ENCODE measurements at regions not wholly inside any gene's neighbourhood (a gene's known extent, or its start where the extent isn't known, plus 50 kb on each side); places are given as distances from the start of the nearest gene placed in this dataset.

DNA sequence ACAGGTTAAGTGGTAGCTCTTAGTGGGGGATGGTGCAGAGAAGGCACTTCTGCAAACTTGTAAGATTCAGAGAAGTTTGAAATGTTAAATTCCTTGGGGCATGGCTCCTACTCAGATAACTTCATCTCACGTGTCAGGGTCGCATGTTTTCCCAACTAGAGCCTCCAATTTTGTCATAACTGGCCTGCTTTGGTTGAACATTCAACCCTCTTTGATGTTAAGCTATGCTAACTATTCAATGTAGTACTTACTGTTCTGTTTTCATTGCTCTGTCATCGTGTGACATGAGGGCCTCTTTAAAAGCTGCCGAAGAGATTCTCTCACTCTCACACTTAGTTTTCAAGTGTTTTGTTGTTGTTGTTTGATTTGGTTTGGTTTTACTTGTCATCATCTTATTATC lies 280.8 kb downstream of the CDH11 start:
- intact Hi-C loops (cut with DNase I), result no loop called here
- DNase-seq (ENCODE audit: extremely low spot score in 2 of 2), result no peak
- no peaks in the 10 kb centered on the region for H3K27me3 ChIP-seq
- H3K9me3 ChIP-seq, result no peaks in the 10 kb centered on the region
- TF ChIP-seq, protein P1, sequence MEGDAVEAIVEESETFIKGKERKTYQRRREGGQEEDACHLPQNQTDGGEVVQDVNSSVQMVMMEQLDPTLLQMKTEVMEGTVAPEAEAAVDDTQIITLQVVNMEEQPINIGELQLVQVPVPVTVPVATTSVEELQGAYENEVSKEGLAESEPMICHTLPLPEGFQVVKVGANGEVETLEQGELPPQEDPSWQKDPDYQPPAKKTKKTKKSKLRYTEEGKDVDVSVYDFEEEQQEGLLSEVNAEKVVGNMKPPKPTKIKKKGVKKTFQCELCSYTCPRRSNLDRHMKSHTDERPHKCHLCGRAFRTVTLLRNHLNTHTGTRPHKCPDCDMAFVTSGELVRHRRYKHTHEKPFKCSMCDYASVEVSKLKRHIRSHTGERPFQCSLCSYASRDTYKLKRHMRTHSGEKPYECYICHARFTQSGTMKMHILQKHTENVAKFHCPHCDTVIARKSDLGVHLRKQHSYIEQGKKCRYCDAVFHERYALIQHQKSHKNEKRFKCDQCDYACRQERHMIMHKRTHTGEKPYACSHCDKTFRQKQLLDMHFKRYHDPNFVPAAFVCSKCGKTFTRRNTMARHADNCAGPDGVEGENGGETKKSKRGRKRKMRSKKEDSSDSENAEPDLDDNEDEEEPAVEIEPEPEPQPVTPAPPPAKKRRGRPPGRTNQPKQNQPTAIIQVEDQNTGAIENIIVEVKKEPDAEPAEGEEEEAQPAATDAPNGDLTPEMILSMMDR (IDR thresholded peaks at IDR 0.05), result no peak
- TF ChIP-seq POLR2AphosphoS5 (IDR thresholded peaks at IDR 0.05; ENCODE audit: insufficient read depth in 1 of 2, low read depth in 1 of 2) (no peak), POLR2A (IDR thresholded peaks at IDR 0.05) (no peak)
- no peaks in the 10 kb centered on the region for H3K4me1 ChIP-seq
- no peaks in the 10 kb centered on the region for H3K36me3 ChIP-seq
- H3K4me3 ChIP-seq, result no peak overlapping the region
- no peak overlapping the region for H3K27ac ChIP-seq

DNA sequence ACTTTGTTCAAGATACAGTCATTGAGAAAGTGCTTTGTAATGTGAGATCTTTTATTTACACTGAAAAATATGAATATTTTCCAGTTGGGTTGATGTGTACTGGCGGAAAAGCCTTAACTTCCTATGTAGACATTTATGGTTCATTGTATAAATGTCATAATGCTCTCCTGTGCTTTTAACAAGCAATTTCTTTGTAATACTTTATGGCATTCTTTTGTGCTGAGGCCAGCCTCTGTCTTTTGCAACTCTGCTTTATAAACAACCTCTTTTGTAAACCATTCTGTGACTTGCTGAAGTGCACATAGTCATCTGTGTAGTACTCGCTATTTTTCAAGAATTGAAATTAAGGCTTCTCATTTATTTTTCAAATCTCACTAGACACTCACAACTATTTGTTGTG lies 291.2 kb downstream of the CDH11 start:
- H3K9me3 ChIP-seq, result no peaks in the 10 kb centered on the region
- H3K27ac ChIP-seq, result no peak overlapping the region
- H3K4me1 ChIP-seq, result peaks cover 5% of the 10 kb centered on the region
- H3K4me3 ChIP-seq, result no peak overlapping the region
- DNase-seq (ENCODE audit: extremely low spot score in 2 of 2), result no peak
- intact Hi-C loops (cut with DNase I), result no loop called here
- no peaks in the 10 kb centered on the region for H3K27me3 ChIP-seq
- TF ChIP-seq, protein P1 (IDR thresholded peaks at IDR 0.05), result no peak
- no peak for TF ChIP-seq POLR2AphosphoS5 (IDR thresholded peaks at IDR 0.05; ENCODE audit: insufficient read depth in 1 of 2, low read depth in 1 of 2)
- no peak for TF ChIP-seq POLR2A (IDR thresholded peaks at IDR 0.05)
- no peaks in the 10 kb centered on the region for H3K36me3 ChIP-seq

- Histone ChIP-seq H3K27ac (no peak overlapping the region), H3K36me3 (no peaks in the 10 kb centered on the region), H3K9me3 (no peaks in the 10 kb centered on the region), H3K27me3 (no peaks in the 10 kb centered on the region), H3K4me1 (peaks cover 5% of the 10 kb centered on the region), H3K4me3 (no peak overlapping the region)
- TF ChIP-seq POLR2AphosphoS5 (IDR thresholded peaks at IDR 0.05; ENCODE audit: insufficient read depth in 1 of 2, low read depth in 1 of 2) (no peak), POLR2A (IDR thresholded peaks at IDR 0.05) (no peak)
- TF ChIP-seq, protein P1 (IDR thresholded peaks at IDR 0.05), result no peak
- DNase-seq (ENCODE audit: extremely low spot score in 2 of 2), result no peak
- intact Hi-C loops (cut with DNase I), result no loop called here
These were observed 292.2 kb downstream of the CDH11 start for GRCh38 chr16:64829678-64830077.

GRCh38 chr16:64826374-64826773 lies 295.5 kb downstream of the CDH11 start:
- Histone ChIP-seq H3K27me3 (no peaks in the 10 kb centered on the region), H3K36me3 (no peaks in the 10 kb centered on the region), H3K27ac (no peak overlapping the region), H3K4me1 (peaks cover 5% of the 10 kb centered on the region), H3K4me3 (no peak overlapping the region), H3K9me3 (no peaks in the 10 kb centered on the region)
- intact Hi-C loops (cut with DNase I), result no loop called here
- no peak for DNase-seq (ENCODE audit: extremely low spot score in 2 of 2)
- no peak for TF ChIP-seq POLR2A (IDR thresholded peaks at IDR 0.05)
- no peak for TF ChIP-seq POLR2AphosphoS5 (IDR thresholded peaks at IDR 0.05; ENCODE audit: insufficient read depth in 1 of 2, low read depth in 1 of 2)
- TF ChIP-seq, protein P1 (IDR thresholded peaks at IDR 0.05), result no peak

DNA sequence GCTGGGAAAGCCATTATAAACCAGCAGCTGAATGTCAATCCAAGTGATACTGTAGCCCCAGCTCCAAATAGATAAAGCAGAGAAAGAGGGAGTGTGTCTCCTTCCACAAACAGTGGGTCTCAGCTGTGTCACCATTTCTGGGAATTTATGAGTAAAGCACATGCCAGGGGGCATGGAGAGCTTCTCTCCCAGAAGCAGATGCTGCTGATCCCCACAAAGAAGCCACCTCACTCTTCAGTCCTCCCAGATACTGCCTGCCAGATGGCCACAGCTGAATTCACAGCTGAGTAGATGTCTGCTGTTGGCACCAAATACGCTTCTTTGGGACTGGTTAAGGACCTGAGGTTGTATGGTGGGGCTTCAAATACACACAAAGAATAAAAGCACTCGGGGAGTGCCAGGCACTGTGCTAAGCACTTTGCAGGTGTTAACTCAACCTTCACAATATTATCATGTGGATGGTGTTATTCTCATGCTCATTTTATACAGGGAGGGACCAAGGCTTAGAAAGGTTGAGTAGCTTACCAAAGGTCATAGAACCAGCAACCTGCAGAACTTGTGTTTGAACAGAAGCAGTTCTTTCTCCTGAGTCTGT lies 298.3 kb downstream of the CDH11 start:
- no peak for DNase-seq (ENCODE audit: extremely low spot score in 2 of 2)
- Histone ChIP-seq H3K27ac (no peak overlapping the region), H3K27me3 (no peaks in the 10 kb centered on the region), H3K9me3 (no peaks in the 10 kb centered on the region), H3K36me3 (no peaks in the 10 kb centered on the region), H3K4me3 (no peak overlapping the region), H3K4me1 (no peaks in the 10 kb centered on the region)
- intact Hi-C loops (cut with DNase I), result no loop called here
- TF ChIP-seq, protein P1 (IDR thresholded peaks at IDR 0.05), result no peak
- TF ChIP-seq POLR2AphosphoS5 (IDR thresholded peaks at IDR 0.05; ENCODE audit: insufficient read depth in 1 of 2, low read depth in 1 of 2) (no peak), POLR2A (IDR thresholded peaks at IDR 0.05) (no peak)

Data from vagina (tissue), 2 donors.